Activated CD8-positive, alpha-beta T cell treated with anti-CD3 and anti-CD28 coated beads, Interleukin-2, amount 10 ng/mL, durations not matched to agents 7 days and 5 days (primary cell): ENCODE measurements at regions not wholly inside any gene's neighbourhood (a gene's known extent, or its start where the extent isn't known, plus 50 kb on each side); places are given as distances from the start of the nearest gene placed in this dataset.

Experiments used
- ATAC-seq: fragments of 150-1000 bp; cut with Tn5 transposase; one replicate; pipeline ENCODE4 v1.10.0; 2021; ENCODE audit warnings: moderate library complexity
- CTCF ChIA-PET: fragments of 350-600 bp; sonication (Branson Sonifier 250); formaldehyde crosslinking; loops from one replicate; lab custom pipeline; 2021; ENCODE audit warnings: antibody characterized with exemption; lab: Charles Lee
- POLR2A ChIA-PET: fragments of 350-600 bp; sonication (Branson Sonifier 250); formaldehyde crosslinking; loops from one replicate; lab custom pipeline; 2021; ENCODE audit warnings: antibody characterized with exemption; lab: Charles Lee
- DNase-seq: peaks from one replicate; pipeline ENCODE4 v3.0.0-alpha.2; 2020
- H3K27ac Mint-ChIP-seq: one replicate; pipeline ENCODE4 v1.8.0; 2021; ENCODE audit warnings: mild to moderate bottlenecking, mixed read lengths
- H3K27me3 Mint-ChIP-seq: one replicate; pipeline ENCODE4 v1.8.0; 2021; ENCODE audit warnings: low read depth, mixed read lengths
- H3K36me3 Mint-ChIP-seq: one replicate; pipeline ENCODE4 v1.8.0; 2021; ENCODE audit warnings: low read depth, mixed read lengths
- H3K4me1 Mint-ChIP-seq: one replicate; pipeline ENCODE4 v1.8.0; 2021; ENCODE audit warnings: low read depth, mixed read lengths
- H3K4me3 Mint-ChIP-seq: one replicate; pipeline ENCODE4 v1.8.0; 2021; ENCODE audit warnings: mild to moderate bottlenecking, mixed read lengths
- H3K9me3 Mint-ChIP-seq: one replicate; pipeline ENCODE4 v1.8.0; 2022; ENCODE audit warnings: mixed read lengths; ENCODE audit not compliant: insufficient read depth

- Mint-ChIP-seq H3K4me1 (no peaks in the 10 kb centered on the region), H3K27ac (no peak overlapping the region), H3K4me3 (no peak overlapping the region), H3K36me3 (no peaks in the 10 kb centered on the region), H3K9me3 (peaks cover 4% of the 10 kb centered on the region), H3K27me3 (no peaks in the 10 kb centered on the region)
- ChIA-PET POLR2A (no interaction called here), CTCF (no interaction called here)
- DNase-seq (no peak), ATAC-seq (no peak)
Observed at GRCh38 chr3:137477614-137478013, 286.5 kb upstream of the SOX14 start.

GRCh38 chr3:137509354-137510045, 254.6 kb upstream of the SOX14 start:
- no peaks in the 10 kb centered on the region for H3K36me3 Mint-ChIP-seq
- ChIA-PET POLR2A (no interaction called here), CTCF (no interaction called here)
- no peak overlapping the region for H3K27ac Mint-ChIP-seq
- no peaks in the 10 kb centered on the region for H3K4me1 Mint-ChIP-seq
- peaks cover 3% of the 10 kb centered on the region for H3K9me3 Mint-ChIP-seq
- ATAC-seq: no peak
- H3K4me3 Mint-ChIP-seq: no peak overlapping the region
- no peaks in the 10 kb centered on the region for H3K27me3 Mint-ChIP-seq
- no peak for DNase-seq

DNA sequence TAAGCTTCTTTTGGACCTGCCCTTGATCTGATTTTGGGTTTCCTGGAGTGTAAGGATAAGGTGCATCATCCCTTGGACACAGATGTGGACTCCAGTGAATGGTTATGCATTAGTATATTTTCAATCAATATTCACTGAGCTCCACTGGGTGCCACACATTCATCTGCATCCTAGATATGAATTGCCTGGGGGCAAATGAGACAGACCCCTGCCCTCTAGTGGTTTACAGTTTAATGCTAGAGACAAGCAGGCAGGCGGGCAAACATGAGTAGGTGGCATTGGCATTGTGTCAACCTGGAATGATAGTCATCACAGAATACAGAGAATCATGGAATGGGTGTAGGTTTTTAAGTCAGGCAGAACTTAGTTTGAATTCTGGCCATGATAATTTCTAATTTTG, 252.5 kb upstream of the SOX14 start:
- no peaks in the 10 kb centered on the region for H3K4me1 Mint-ChIP-seq
- no peak for ATAC-seq
- ChIA-PET CTCF (no interaction called here), POLR2A (no interaction called here)
- H3K4me3 Mint-ChIP-seq: no peak overlapping the region
- no peaks in the 10 kb centered on the region for H3K9me3 Mint-ChIP-seq
- no peaks in the 10 kb centered on the region for H3K27me3 Mint-ChIP-seq
- no peak for DNase-seq
- H3K27ac Mint-ChIP-seq: no peak overlapping the region
- H3K36me3 Mint-ChIP-seq: no peaks in the 10 kb centered on the region

DNA sequence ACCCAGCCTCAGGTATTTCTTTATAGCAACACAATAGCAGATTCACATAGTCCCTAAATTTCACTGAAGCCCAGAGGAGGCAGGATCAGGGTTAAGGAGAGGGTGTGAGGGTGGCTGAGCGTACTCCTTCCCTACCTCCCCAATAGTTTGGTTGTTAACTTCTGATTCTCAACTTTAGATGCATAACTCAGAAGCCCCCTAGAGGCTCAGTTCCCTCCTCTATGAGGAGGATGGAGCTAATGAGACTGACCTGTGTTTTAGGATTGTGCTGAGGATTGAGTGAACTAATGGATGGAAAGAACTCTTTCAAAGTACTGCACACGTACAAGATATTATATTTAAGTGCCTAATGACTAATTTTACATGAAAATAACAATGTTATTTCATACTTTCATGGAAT, 249.3 kb upstream of the SOX14 start:
- ATAC-seq (no peak), DNase-seq (no peak)
- H3K27me3 Mint-ChIP-seq: no peaks in the 10 kb centered on the region
- ChIA-PET CTCF (no interaction called here), POLR2A (no interaction called here)
- no peaks in the 10 kb centered on the region for H3K4me1 Mint-ChIP-seq
- no peak overlapping the region for H3K27ac Mint-ChIP-seq
- no peaks in the 10 kb centered on the region for H3K36me3 Mint-ChIP-seq
- H3K9me3 Mint-ChIP-seq: no peaks in the 10 kb centered on the region
- H3K4me3 Mint-ChIP-seq: no peak overlapping the region

DNA sequence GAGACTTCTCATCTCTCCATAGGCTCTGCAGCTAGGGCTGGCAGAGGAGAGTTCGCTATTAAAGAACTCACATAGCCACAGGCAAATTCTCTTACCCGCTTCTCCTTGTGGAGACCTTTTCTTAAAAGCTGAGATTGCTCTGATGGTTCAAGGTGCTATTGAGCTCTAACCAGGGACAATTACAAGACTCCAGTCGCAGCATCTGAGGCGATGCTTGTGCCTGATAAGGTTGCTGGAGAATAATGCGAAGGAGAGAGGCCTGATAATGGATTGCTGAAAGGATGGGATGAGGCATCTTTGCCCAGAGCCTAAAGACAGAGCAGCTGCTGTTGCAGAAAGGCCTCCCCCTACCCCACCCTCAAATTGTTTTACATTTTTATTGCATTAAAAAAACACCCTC, 244.5 kb upstream of the SOX14 start:
- DNase-seq: no peak
- Mint-ChIP-seq H3K27ac (no peak overlapping the region), H3K9me3 (no peaks in the 10 kb centered on the region), H3K27me3 (no peaks in the 10 kb centered on the region), H3K36me3 (no peaks in the 10 kb centered on the region), H3K4me3 (no peak overlapping the region), H3K4me1 (no peaks in the 10 kb centered on the region)
- CTCF ChIA-PET: no interaction called here
- POLR2A ChIA-PET: no interaction called here
- ATAC-seq: no peak

DNA sequence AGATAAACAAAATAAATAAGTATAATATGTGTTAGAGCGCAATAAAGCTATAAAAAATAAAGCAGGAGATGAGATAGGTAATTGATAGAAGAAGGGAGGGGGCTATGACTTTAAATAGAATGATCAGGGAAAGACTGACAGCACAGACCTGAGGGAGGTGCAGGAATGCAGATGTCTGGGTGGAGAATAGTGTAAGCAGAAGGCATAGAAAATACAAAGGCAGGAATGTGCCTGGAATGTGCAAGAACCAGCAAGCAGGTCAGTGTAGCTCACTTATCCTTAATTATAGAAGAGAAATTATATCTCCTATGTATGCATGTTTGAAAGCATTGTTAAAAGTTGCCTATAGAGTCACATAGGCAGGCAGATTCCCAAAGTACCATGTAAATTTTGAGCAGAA, 239.4 kb upstream of the SOX14 start:
- ChIA-PET CTCF (no interaction called here), POLR2A (no interaction called here)
- H3K4me1 Mint-ChIP-seq: no peaks in the 10 kb centered on the region

DNA sequence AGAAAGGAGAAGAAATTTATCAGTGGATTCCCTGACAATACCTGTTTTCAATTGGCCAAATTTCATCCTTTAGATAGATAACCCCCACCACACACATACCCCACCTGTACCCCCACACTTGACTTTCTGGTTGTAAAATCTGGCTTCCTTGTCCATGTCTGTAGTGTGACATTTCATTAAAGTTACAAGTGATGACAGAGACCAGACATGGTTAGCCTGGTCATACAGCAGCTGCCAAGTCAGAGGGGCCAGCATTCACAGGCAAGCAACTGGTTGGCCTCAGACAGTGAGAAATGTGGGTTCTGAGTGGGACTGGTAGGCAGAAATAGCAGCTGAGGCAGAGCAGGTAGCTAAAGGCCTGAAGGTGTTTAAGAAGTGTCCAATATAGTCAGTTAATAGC, 238.6 kb upstream of the SOX14 start:
- no peak for ATAC-seq
- CTCF ChIA-PET: no interaction called here
- H3K27me3 Mint-ChIP-seq: no peaks in the 10 kb centered on the region

More for the DNA sequence above, 239.4 kb upstream of the SOX14 start:
- H3K27me3 Mint-ChIP-seq: no peaks in the 10 kb centered on the region
- no peak overlapping the region for H3K4me3 Mint-ChIP-seq
- no peak overlapping the region for H3K27ac Mint-ChIP-seq
- H3K9me3 Mint-ChIP-seq: no peaks in the 10 kb centered on the region
- ATAC-seq (no peak), DNase-seq (no peak)
- H3K36me3 Mint-ChIP-seq: no peaks in the 10 kb centered on the region

DNA sequence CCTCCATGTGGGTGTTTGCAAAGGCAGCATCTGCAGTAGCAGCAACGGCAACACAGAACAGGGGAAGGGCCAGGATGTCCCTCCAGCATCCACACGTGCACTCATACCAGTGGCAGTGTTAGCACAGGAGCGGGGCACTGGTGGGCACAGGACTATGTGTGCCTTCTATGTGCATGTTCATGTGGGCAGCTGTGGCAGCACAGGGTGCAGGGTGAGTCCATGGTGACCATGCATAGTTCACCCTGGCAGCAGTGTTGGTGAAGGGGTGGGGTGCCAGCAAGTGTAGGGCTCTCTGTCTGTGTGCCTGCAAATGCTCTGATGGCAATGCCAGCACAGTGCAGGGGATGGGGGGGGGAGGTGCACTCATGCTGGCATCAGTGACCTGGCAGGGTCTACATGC, 222.1 kb upstream of the SOX14 start:
- no peaks in the 10 kb centered on the region for H3K9me3 Mint-ChIP-seq
- no peak for ATAC-seq

More for the DNA sequence above, 238.6 kb upstream of the SOX14 start:
- Mint-ChIP-seq H3K4me3 (no peak overlapping the region), H3K27ac (no peak overlapping the region), H3K4me1 (no peaks in the 10 kb centered on the region), H3K9me3 (no peaks in the 10 kb centered on the region), H3K36me3 (no peaks in the 10 kb centered on the region)
- POLR2A ChIA-PET: no interaction called here
- DNase-seq: no peak

DNA sequence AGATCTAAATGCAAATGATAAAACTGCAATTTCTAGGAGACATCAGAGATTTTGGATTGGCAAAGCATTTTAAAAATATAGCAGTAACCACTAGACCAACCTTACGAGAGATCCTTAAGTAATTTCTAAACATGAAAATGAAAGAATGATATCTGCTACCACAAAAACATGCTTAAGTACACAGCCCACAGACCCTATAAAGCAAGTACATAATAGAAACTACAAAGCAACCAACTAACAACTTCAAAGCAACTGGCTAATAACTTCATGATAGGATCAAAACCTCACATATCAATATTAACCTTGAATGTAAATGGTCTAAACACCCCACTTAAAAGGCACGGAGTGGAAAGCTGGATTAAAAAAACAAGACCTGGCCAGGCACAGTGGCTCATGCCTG, 209.9 kb upstream of the SOX14 start:
- no peaks in the 10 kb centered on the region for H3K36me3 Mint-ChIP-seq
- no peak for ATAC-seq
- H3K27me3 Mint-ChIP-seq: no peaks in the 10 kb centered on the region
- POLR2A ChIA-PET: no interaction called here
- DNase-seq: no peak
- no peaks in the 10 kb centered on the region for H3K9me3 Mint-ChIP-seq
- H3K4me3 Mint-ChIP-seq: no peak overlapping the region
- no peak overlapping the region for H3K27ac Mint-ChIP-seq
- H3K4me1 Mint-ChIP-seq: no peaks in the 10 kb centered on the region
- CTCF ChIA-PET: no interaction called here

More for the DNA sequence above, 222.1 kb upstream of the SOX14 start:
- Mint-ChIP-seq H3K4me3 (no peak overlapping the region), H3K27ac (no peak overlapping the region), H3K27me3 (no peaks in the 10 kb centered on the region), H3K4me1 (no peaks in the 10 kb centered on the region), H3K36me3 (no peaks in the 10 kb centered on the region)
- ChIA-PET CTCF (no interaction called here), POLR2A (no interaction called here)
- no peak for DNase-seq

- H3K27me3 Mint-ChIP-seq: no peaks in the 10 kb centered on the region
- H3K36me3 Mint-ChIP-seq: no peaks in the 10 kb centered on the region
- no peak overlapping the region for H3K27ac Mint-ChIP-seq
- H3K4me1 Mint-ChIP-seq: no peaks in the 10 kb centered on the region
- DNase-seq (no peak), ATAC-seq (no peak)
- POLR2A ChIA-PET: no interaction called here
- CTCF ChIA-PET: no interaction called here
- H3K4me3 Mint-ChIP-seq: no peak overlapping the region
- H3K9me3 Mint-ChIP-seq: peaks cover 3% of the 10 kb centered on the region
Observed at GRCh38 chr3:137568880-137569279, 195.2 kb upstream of the SOX14 start.

GRCh38 chr3:137572931-137573330, 191.2 kb upstream of the SOX14 start:
- H3K4me3 Mint-ChIP-seq: no peak overlapping the region

DNA sequence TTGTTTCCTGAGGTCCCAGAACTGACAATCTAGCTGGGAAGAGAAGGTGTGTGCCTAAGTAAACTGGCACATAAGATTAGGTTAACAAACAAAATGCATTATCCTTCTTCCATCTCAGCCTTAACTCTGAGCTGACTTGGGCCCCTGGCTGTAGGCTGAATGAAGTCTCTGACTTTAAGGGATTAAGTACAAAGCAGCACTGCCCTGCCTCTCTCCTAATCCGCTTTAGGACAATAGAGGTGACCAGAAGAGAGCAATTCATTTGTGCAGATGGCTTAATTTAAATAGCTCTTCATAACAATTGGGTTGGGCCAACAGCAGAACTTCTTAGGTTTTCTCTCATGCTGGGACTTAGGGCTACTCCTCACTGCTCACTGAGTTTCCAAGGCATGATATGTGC, 181.6 kb upstream of the SOX14 start:
- ATAC-seq: no peak
- POLR2A ChIA-PET: no interaction called here
- H3K9me3 Mint-ChIP-seq: no peaks in the 10 kb centered on the region

More at GRCh38 chr3:137572931-137573330, 191.2 kb upstream of the SOX14 start:
- H3K4me1 Mint-ChIP-seq: no peaks in the 10 kb centered on the region
- CTCF ChIA-PET: no interaction called here
- no peak for ATAC-seq
- no peak overlapping the region for H3K27ac Mint-ChIP-seq
- no peaks in the 10 kb centered on the region for H3K9me3 Mint-ChIP-seq
- no peak for DNase-seq
- POLR2A ChIA-PET: no interaction called here
- H3K27me3 Mint-ChIP-seq: no peaks in the 10 kb centered on the region
- H3K36me3 Mint-ChIP-seq: no peaks in the 10 kb centered on the region

GRCh38 chr3:137583256-137583655, 180.9 kb upstream of the SOX14 start:
- CTCF ChIA-PET: no interaction called here
- Mint-ChIP-seq H3K4me1 (no peaks in the 10 kb centered on the region), H3K36me3 (no peaks in the 10 kb centered on the region), H3K4me3 (no peak overlapping the region), H3K27me3 (no peaks in the 10 kb centered on the region), H3K9me3 (no peaks in the 10 kb centered on the region), H3K27ac (no peak overlapping the region)
- POLR2A ChIA-PET: no interaction called here
- no peak for DNase-seq
- ATAC-seq: no peak

More for the DNA sequence above, 181.6 kb upstream of the SOX14 start:
- Mint-ChIP-seq H3K4me1 (no peaks in the 10 kb centered on the region), H3K27ac (no peak overlapping the region), H3K27me3 (no peaks in the 10 kb centered on the region), H3K36me3 (no peaks in the 10 kb centered on the region), H3K4me3 (no peak overlapping the region)
- CTCF ChIA-PET: no interaction called here
- DNase-seq: no peak
